HEK293 (cell line): ENCODE measurements at regions not wholly inside any gene's neighbourhood (a gene's known extent, or its start where the extent isn't known, plus 50 kb on each side); places are given as distances from the start of the nearest gene placed in this dataset.

Experiments used
- CTCF ChIA-PET: fragments of 350-600 bp; formaldehyde crosslinking; extraction: SDS; loops from one replicate; lab custom pipeline; 2021; ENCODE audit warnings: antibody characterized with exemption; lab: Yijun Ruan, JAX
- POLR2A ChIA-PET: fragments of 300-600 bp; formaldehyde crosslinking; extraction: SDS; loops from one replicate; lab custom pipeline; 2020; ENCODE audit warnings: antibody characterized with exemption, inconsistent platforms; lab: Yijun Ruan, JAX
- H3K27ac ChIP-seq: fragments of 200-500 bp; sonication (Bioruptor generic); 2 replicates; pipeline ENCODE4 v1.5.1; 2014; ENCODE audit warnings: low read depth, low read length, control low read depth, inconsistent platforms; ENCODE audit errors: extremely low read depth
- H3K36me3 ChIP-seq, 2 experiments: fragments of 200-500 bp in 1 of 2; sonication (Bioruptor generic) in 1 of 2; 1 replicate in 1 of 2; 2 replicates in 1 of 2; pipeline ENCODE4 v1.5.1; 2014 to 2017; ENCODE audit warnings: inconsistent platforms in 2 of 2, low read length in 2 of 2; ENCODE audit not compliant: control insufficient read depth in 2 of 2, insufficient read depth in 1 of 2
- H3K4me1 ChIP-seq: fragments of 200-500 bp; sonication (Bioruptor generic); 2 replicates; pipeline ENCODE4 v1.5.1; 2014; ENCODE audit warnings: mild to moderate bottlenecking, low read length, inconsistent platforms; ENCODE audit not compliant: control insufficient read depth, insufficient read depth
- H3K4me3 ChIP-seq: 2 replicates; pipeline ENCODE4 v1.5.1; 2011; ENCODE audit warnings: low read depth, mild to moderate bottlenecking, control low read depth, low read length, moderate library complexity
- H3K9me3 ChIP-seq: fragments of 200-500 bp; sonication (Bioruptor generic); 2 replicates; pipeline ENCODE4 v1.5.1; 2014; ENCODE audit warnings: low read depth, low read length, inconsistent platforms; ENCODE audit not compliant: control insufficient read depth, insufficient read depth
- ATF2 ChIP-seq: fragments of 450-650 bp; formaldehyde crosslinking; IDR thresholded peaks from 2 replicates; pipeline ENCODE4 v1.5.1; 2016; ENCODE audit warnings: missing biosample characterization, missing genetic modification characterization, low read depth
- EGR2 ChIP-seq: fragments of 450-650 bp; formaldehyde crosslinking; IDR thresholded peaks from 2 replicates; pipeline ENCODE4 v1.5.1; 2016; ENCODE audit warnings: low read depth, missing biosample characterization, missing genetic modification characterization
- INSM2 ChIP-seq: fragments of 450-650 bp; formaldehyde crosslinking; IDR thresholded peaks from 2 replicates; pipeline ENCODE4 v1.5.1; 2016; ENCODE audit warnings: missing biosample characterization, missing genetic modification characterization
- KLF8 ChIP-seq: fragments of 450-650 bp; formaldehyde crosslinking; IDR thresholded peaks from 2 replicates; pipeline ENCODE4 v1.5.1; 2016; ENCODE audit warnings: missing biosample characterization, missing genetic modification characterization
- PRDM2 ChIP-seq: fragments of 450-650 bp; formaldehyde crosslinking; IDR thresholded peaks from 2 replicates; pipeline ENCODE4 v1.5.1; 2016; ENCODE audit warnings: missing biosample characterization, missing genetic modification characterization, borderline replicate concordance
- REPIN1 ChIP-seq: fragments of 450-650 bp; formaldehyde crosslinking; IDR thresholded peaks from 2 replicates; pipeline ENCODE4 v1.5.1; 2017; ENCODE audit warnings: missing biosample characterization, missing genetic modification characterization, low read depth
- TRIM28 ChIP-seq: IDR thresholded peaks from 2 replicates; pipeline ENCODE4 v1.6.1; 2011; ENCODE audit warnings: low read length, control low read depth, borderline replicate concordance
- YY1 ChIP-seq: fragments of 450-650 bp; formaldehyde crosslinking; IDR thresholded peaks from 2 replicates; pipeline ENCODE4 v1.5.1; 2018; ENCODE audit warnings: missing biosample characterization, missing genetic modification characterization
- ZFP3 ChIP-seq: fragments of 450-650 bp; formaldehyde crosslinking; IDR thresholded peaks from 2 replicates; pipeline ENCODE4 v1.5.1; 2016; ENCODE audit warnings: low read depth, missing biosample characterization, missing genetic modification characterization
- ZNF175 ChIP-seq: fragments of 450-650 bp; formaldehyde crosslinking; IDR thresholded peaks from 2 replicates; pipeline ENCODE4 v1.5.1; 2016; ENCODE audit warnings: missing biosample characterization, missing genetic modification characterization
- ZNF214 ChIP-seq: fragments of 450-650 bp; formaldehyde crosslinking; IDR thresholded peaks from 2 replicates; pipeline ENCODE4 v1.5.1; 2017; ENCODE audit warnings: missing biosample characterization, mild to moderate bottlenecking, missing genetic modification characterization, borderline replicate concordance
- ZNF350 ChIP-seq: fragments of 450-650 bp; formaldehyde crosslinking; IDR thresholded peaks from 2 replicates; pipeline ENCODE4 v1.5.0; 2017; ENCODE audit warnings: missing biosample characterization, mild to moderate bottlenecking, missing genetic modification characterization
- ZNF398 ChIP-seq: fragments of 450-650 bp; formaldehyde crosslinking; IDR thresholded peaks from 2 replicates; pipeline ENCODE4 v1.5.1; 2017; ENCODE audit warnings: missing biosample characterization, missing genetic modification characterization
- ZNF518A ChIP-seq: fragments of 450-650 bp; formaldehyde crosslinking; conservative IDR thresholded peaks from 2 replicates; pipeline ENCODE4 v1.5.1; 2016; ENCODE audit warnings: low read depth, missing biosample characterization, missing genetic modification characterization
- ZNF623 ChIP-seq: fragments of 450-650 bp; formaldehyde crosslinking; IDR thresholded peaks from 2 replicates; pipeline ENCODE4 v1.5.1; 2016; ENCODE audit warnings: missing biosample characterization, missing genetic modification characterization
- ZNF624 ChIP-seq: fragments of 450-650 bp; formaldehyde crosslinking; IDR thresholded peaks from 2 replicates; pipeline ENCODE4 v1.5.1; 2017; ENCODE audit warnings: missing biosample characterization, missing genetic modification characterization
- ZNF639 ChIP-seq: fragments of 450-650 bp; formaldehyde crosslinking; IDR thresholded peaks from 2 replicates; pipeline ENCODE4 v1.5.1; 2016; ENCODE audit warnings: missing biosample characterization, missing genetic modification characterization

GRCh38 chr4:160193787-160194186, 1090.9 kb downstream of the RAPGEF2 start (continued):
- TF ChIP-seq ATF2 (tag by site-specific recombination) (no peak), INSM2 (no peak), KLF8 (no peak)

GRCh38 chr4:160194716-160195115, 1091.8 kb downstream of the RAPGEF2 start:
- ChIA-PET CTCF (no interaction called here), POLR2A (no interaction called here)
- H3K27ac ChIP-seq: no peak overlapping the region
- TF ChIP-seq ZNF624 (tag by site-specific recombination) (no peak), ZNF175 (no peak), YY1 (tag by site-specific recombination) (no peak), ZNF623 (tag by site-specific recombination) (no peak), TRIM28 (no peak), ZNF214 (no peak)
- H3K4me3 ChIP-seq: no peak overlapping the region
- H3K36me3 ChIP-seq: no peaks in the 10 kb centered on the region
- no peaks in the 10 kb centered on the region for H3K4me1 ChIP-seq
- no peaks in the 10 kb centered on the region for H3K9me3 ChIP-seq

GRCh38 chr4:160202802-160203201, 1099.9 kb downstream of the RAPGEF2 start:
- no peaks in the 10 kb centered on the region for H3K4me1 ChIP-seq
- POLR2A ChIA-PET: no interaction called here
- CTCF ChIA-PET: no interaction called here
- TF ChIP-seq EGR2 (tag by site-specific recombination): no peak
- no peak for TF ChIP-seq PRDM2 (tag by site-specific recombination)
- TF ChIP-seq ZFP3: no peak
- TF ChIP-seq ZNF398 (tag by site-specific recombination): no peak
- TF ChIP-seq ZNF518A (tag by site-specific recombination): no peak
- no peak for TF ChIP-seq ZNF350 (tag by site-specific recombination)
- TF ChIP-seq ZNF639: no peak
- no peak for TF ChIP-seq REPIN1

More at GRCh38 chr4:160202802-160203201, 1099.9 kb downstream of the RAPGEF2 start:
- Histone ChIP-seq H3K36me3 (no peaks in the 10 kb centered on the region), H3K4me3 (no peak overlapping the region), H3K9me3 (no peaks in the 10 kb centered on the region), H3K27ac (no peak overlapping the region)
